ENCODE measurements at regions not wholly inside any gene's neighbourhood (a gene's known extent, or its start where the extent isn't known, plus 50 kb on each side); places are given as distances from the start of the nearest gene placed in this dataset.

DNA sequence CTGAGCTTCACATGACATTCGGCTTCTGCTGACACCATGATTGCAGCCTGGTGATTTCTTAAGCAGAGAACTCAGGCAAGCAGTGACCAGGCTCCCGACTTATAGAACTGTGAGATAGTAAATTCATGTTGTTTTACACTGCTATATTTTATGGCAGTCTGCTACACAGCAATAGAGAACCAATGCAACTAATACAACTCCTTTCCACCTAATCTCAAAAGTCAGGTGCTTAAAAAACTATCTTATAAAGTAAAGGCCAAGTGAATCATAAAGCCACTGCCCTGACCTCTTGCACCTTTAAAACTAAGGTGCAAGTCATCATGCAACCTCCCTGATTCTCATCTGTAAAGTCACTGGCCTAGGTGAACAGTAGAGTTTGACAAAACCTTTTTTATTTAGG, 95.3 kb upstream of the GLS start:
- no peak for DNase-seq

DNA sequence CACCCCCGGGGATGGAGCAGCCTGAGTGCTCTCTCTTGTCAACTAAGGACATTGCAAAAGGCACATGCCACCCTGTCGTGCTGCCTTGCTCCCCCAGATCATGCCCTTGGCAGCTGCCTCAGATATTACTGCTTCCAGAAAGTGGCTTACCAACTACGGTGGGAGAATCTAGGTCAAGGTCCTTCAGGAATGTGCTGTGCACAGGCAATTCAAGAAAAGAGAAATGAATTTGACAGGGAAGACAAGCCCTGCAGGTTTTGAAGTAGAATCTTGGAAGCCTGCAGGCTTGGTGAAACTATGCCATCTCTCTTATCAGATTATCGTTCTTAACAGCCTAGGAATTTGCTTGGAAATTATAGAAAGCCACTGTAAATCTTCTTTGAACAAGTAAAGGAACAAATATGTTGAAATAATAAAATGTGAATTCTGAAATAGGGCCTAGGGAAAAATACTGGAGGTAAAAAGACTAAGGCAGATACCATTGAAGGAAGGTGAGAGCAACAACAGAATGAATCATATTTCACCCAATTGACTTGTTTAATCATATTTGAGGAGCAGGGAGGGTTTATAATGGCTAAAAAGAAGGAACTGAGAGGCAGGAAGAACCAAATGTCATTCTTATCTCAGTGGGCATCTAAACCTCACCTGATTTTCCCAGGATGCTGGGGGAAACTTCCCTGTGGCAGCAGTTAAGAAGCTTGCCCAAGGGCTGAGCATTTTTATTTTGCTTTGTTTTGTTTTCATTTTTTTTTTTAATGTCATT, 94.0 kb upstream of the GLS start:
- DNase-seq, result no peak

DNA sequence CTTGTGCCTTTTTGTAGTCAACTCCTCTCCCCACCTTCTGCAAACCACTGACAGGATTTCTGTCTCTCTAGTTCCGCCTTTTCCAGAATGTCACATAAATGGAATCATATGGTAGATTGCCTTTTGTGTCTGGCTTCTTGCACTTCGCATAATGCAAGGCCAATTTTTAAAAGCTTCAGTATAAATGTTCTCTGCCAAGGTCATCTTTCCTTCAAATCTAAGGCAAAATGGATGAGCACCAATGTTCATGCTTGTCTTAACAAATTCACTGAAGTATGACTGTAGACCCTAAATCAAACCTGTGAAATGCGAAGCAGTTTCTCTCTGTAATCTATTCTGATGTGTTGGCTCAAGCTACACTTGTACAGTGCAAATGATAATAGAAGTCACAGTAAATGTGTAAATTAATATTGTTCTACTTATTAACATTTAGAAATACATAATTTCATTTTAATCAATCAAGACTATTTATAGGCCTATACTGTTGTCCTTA, 92.8 kb upstream of the GLS start:
- no peak for DNase-seq

DNA sequence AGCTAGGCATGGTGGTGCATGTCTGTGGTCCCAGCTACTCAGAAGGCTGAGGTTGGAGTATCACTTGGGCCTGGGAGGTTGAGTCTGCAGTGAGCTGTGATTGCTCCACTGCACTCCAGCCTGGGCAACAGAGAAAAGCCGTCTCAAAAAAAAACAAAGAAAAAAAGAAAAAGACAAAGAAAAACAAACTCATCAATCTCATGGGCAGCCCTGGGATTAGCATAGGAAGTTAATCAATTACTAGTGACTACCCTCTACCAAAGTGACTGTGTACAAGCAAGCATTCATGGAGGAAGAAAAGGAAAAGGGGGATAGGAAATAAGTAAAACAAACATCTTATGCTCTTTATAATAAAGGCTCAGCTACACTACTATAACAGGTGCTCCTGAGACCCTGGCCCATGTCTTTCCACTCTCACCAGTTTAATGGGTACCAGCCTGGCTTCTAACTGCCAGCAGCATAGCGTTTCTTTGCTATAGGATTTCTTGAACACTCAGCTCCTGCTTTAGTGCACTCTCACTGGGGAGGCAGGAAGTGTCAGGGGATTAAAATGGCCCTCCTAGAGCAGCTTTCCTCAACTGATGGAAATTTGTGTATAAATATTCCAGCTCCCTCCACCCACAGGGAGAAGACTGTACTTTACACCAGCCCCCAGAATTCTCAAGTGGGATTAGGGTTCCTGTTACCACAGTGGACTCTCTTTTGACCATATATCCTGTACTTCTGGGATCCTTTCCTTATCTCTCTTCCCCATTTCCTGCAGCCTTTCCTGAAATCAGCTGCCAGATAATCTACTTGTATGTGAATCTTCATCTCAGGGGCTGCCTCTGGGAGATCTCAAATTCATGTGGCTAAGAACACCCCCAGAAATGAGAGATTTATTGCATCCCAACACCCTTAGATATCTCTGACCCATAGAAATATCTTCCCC, 91.3 kb upstream of the GLS start:
- DNase-seq, result peak; percentile 96

DNA sequence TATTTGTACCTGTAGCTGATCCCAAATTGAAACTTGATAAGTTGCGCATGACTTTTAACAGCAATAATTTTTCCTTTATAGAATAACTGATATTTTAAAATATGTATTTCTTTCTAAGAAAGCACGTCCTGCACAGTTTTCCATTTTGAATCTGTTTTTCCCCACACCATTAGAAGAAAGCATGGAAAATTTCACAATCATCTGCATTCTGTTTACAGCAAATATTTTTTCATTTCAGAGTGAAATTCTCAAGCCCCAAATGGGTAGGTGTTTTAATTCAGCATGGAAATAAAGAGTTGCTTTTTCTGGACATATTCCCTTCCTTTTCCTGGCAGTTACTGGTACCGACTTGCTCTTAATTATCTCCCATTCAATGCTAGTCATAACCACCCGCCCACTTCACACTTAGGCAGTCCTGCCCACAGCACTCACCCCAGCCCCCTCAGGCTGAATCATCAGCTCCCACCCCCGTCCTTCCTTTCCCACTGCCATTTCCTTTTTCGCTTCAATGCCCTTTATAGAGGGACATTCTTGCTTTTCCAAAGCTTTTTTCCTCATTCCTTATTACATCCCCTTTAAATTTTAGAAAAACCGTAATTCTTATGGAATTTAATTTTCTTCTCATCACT, 89.2 kb upstream of the GLS start:
- DNase-seq, result peak; percentile 98

DNA sequence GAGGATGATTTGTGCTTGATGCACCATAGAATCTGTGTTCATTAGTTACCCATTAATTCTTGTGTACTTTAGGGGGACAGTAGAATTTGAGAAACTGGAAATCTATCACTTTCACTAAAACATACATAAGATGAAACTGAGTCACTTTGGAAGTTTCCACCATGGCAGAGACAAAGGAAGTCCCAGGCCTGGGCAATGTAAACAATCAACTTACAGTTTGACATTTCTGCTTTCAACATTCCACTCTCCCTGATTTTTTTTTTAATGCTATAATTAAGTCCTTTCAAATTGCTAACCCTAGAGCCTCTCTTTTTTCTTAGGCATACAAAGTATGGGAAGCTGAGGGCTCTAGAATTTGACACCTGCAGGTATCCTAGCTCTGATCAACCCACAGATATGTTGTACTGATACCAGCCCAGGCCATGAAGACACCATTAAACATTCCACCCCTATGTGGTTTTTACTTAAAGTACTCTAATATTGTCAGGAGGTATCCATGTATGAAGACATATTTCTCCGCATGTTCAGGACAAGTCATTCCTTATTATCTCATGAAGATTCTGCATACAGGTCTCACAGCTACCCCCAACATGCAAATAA, 88.5 kb upstream of the GLS start:
- no peak for DNase-seq

DNA sequence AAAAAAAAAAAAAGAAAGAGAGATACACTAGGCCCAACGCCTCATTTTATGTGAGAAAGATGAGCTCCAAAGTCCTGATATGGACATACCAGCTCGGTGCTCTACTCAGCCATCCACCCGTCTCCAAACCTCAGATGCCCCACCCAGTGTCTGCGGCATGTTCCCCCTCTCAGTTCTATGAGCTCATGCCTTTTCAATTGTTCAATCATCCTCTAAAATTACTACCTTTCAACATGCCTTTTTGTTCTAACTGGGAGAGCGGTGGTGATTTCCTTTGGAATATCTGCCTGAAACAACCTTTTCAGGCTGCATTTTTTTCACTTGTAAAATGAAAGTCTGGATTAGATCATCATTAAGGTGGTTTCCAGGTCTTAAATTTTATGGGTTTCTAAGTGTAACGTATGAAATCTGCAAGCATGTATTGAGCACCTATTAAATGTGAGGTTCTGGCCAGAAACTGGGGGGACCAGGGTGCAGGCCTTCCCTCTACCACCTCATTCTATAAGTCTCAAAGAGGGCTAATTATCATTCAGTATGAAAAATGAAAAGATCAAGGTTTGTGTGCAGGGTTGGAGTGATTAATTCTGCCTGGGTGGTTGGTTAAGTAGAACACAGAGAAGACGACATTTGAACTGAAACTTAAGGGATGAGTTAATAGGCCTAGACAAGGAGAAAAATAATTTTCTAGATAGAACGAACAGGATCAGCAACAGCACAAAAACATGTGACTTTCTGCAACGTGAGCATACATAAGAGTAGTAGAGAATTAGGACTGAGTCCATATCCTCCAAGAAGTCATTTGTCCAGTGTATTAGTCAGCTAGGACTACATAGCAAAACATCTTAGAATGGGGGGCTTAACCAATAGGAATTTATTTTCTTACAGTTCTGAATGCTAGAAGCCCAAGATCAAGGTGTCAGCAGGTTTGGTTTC, 87.4 kb upstream of the GLS start:
- peak; percentile 92 for DNase-seq

DNA sequence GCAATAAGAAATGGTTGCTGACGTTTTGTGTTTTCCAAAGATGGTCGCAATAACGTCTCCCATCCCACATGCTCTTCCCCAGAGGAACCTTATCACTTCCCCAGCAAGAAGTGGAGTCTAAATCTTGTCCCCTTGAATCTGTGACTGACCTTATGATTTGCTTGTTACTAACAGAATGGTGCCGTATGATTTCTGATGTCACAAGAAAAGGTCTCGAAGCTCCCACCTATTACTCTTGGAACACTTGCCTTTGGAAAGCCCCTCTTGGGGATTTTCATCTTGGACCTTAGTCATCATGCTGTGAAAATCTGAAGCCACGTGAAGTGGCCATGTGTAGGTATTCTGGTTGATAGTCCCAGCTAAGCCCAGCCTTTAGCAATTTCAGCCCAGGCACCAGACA, 86.2 kb upstream of the GLS start:
- no peak for DNase-seq

DNA sequence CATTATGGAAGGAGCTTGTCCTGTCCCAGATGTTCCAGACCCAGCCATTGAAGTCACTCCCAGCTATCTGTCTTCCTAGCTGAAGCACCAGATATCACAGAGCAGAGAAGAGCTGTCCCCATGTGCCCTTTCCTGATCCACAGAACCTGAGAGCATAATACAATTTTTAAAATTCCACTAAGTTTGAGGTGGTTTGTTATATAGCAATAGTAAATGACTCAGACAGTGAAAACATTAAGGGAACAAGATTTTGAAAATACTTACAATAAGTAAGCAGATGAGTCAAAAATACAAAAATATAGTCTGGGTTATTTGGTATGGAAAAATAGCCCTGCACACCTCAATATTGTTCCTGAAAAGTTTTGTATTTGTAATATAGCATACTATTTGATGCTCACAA, 85.8 kb upstream of the GLS start:
- DNase-seq, result no peak

DNA sequence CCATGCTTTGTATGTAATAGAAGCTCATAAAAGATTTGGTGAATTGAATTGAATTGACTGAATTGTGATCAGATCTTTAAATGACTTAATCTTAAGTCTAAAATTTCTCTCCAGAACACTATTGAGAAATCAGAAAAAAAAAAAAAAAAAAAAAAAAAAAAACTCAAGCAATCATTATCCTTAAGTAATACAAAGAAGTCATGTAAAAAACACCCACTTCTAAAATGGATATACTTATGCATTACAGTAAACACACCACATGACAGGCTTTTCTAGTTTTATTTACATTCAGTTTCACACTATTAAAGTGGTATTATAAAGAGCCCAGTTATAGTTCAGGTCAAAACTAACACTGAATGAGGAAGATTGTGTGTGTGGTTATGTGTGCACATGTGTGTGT, 84.9 kb upstream of the GLS start:
- DNase-seq, result no peak

DNA sequence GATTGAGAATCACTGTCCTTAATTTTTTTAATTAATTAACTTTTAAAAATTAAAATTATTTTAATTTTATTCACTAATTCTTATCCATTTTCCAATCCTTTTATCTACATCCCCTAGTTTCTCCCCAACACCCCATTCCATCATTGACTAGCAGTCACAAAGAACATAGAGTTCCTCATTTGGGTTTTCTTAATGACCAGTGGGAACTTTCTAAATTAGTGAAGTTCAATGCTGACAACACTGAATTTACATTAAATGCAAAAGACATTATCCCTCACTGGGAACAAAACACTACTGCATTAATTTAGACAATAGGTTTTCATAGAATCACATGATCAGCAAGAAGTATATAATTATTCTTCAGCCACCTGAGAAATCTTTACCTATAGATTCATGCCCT, 80.6 kb upstream of the GLS start:
- DNase-seq, result no peak

DNA sequence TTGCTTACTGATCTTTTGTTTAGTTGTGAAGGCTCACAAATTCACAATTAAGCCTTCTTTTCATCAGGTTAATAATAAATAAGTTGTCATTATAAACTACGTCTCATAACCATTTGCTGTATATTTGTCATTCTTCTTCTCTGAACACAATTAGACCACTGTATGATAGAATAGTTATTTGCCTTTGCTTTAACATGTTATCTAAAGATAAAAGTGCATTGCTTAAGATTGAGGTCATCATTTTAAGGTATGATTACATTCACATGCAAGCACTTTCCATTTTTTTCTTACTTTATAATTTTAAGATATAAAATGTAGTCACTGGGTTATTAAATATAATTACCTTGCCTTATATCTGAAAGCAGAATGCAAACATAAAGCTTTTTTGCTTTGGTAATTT, 80.1 kb upstream of the GLS start:
- no peak for DNase-seq

DNA sequence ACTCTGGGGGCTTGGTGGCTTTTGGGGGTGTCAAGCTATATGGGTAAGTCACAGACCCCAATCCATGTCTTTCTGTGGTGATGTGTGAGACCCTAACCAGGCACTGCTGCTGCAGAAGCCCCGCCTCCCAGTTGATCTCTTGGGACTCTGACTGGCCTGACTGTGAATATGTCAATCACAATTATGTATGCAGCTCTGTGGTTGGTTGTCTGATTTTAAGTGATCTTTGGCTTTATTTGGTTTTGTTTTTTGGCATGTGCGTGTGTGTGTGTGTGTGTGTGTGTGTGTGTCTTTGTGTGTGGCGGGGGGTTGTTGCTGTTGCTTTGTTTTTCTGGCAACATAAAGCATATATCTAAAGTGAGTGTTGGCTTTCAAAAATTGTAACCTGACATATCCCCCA, 78.5 kb upstream of the GLS start:
- no peak for DNase-seq

DNA sequence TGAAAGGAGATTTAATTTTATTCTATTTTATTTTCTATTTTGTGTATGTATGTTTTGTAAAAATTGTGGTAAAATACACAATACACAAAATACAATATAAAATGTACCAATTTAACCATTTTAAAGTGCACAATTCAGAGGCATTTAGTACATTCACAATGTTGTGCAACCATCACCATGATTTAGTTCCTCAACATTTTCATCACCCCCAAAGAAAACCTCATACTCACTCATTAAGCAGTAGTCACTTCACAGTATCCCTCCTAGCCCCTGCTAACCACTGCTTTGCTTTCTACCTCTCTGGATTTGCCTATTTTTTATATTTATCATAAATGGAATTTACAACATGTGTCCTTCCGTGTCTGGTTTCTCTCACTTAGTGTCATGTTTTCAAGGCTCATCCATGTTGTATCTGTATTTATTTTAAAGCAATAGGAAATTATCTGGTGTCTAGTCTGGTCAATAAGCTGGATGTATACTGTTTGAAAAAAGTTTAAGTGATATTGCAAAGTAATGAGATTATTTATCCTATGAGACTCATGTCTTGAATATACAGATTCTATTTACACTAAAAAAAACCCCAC, 77.9 kb upstream of the GLS start:
- no peak for DNase-seq

DNA sequence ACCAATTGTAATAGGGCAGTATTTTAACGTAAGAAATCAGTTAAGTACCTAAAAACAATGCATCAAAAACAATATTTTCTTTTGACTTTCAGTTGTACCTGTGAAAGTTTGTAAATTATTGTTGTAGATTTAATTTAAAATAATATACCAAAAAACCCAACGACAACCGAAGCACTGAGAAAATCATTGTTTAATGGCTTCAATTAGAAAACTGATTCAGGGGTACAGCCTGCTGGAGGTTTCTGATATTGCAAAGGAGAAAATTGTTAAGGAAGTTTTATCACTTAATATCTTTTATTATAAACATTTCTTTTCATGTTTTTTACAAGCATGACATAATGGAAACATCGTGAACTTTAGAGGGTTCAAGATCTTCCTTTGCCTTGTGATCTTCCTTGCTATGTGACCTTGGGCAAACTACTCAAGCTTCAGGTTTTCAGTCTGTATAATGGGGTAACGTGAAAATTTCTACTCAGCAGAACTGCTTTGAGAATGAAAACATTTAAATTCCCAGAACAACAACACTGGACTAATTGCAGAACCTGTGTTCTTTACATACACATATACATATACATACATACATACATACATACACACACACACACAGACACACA, 76.3 kb upstream of the GLS start:
- DNase-seq, result no peak

DNA sequence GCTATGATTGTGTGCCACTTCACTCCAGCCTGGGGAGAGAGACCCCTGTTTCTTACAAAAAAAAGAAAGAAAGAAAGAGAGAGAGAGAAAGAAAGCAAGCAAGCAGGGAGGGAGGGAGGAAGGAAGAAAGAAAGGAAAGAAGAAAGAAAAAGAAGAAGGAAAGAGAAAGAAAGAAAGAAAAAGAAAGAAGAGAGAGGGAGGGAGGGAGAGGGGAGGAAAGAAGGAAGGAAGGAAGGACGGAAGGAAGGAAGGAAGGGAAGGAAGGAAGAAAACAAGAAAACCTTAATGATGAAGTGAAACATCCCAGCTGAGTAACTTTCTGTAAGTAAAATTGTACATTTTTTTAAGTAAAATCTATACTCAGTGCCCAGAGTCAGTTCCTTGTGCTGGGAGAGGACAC, 75.5 kb upstream of the GLS start:
- no peak for DNase-seq

DNA sequence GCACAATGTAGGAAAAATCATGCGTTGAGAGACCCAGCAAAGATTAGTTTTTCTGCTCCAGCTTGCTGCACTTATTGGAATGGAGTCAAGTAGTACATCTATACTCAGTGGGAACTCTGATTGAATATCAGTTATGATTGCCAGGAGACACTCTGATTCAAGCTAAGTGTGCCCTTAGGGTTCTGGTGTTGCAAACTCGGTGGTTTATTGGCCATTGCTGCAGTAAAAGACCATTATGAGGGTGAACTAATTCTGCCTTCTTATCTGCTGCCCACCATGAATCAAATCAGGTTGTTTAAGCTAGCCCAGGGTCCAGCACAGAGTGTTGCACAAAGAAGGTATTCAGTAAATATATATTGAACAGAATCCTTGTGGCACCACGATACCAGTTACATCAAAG, 74.8 kb upstream of the GLS start:
- DNase-seq, result no peak

DNA sequence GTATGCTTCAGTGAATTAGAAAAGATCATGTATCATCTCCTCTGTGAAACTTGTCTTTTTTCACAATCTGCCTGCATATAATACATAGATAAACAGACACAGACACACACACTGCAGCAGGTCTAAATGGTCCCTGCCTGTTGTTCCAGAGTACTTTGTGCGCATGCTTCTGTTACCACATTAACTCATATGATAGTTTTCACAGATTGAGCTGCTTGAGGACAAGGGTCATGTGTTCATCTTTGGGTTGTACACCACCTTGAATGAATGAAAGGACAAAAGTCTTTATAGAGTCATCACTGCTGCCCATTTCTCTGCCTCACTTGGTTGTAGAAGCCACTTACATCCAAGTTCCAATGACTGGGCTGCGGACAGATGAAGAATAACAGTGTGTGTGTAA, 72.7 kb upstream of the GLS start:
- no peak for DNase-seq

DNA sequence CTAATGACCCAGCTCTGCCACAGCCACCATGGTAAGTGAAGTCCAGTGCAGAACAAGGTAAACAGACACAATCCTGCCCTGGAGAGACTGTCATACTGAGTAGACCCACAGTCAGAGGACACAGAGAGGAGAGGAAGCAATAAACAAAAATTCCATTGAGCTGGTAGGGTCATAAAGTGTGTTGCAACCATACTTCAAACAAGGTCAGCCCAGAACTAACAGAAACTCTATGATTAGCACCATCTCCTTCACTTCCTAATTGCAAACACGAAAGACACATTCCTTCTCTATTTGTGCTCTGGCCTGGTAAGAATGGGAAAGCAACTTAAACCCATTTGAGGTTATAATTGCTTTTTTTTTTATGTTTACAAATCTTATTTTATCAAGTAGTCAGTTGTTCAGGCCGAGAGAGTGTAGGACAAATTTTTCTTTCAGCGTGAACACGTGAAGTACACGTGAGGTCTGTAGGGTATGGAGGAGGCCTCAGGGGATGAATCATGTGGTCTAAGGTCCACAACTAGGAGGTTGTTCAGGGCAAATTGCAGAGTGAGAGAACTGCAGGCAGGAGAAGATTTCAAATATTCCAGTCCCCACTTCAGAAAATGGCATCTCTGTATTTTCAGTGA, 71.4 kb upstream of the GLS start:
- DNase-seq, result no peak

DNA sequence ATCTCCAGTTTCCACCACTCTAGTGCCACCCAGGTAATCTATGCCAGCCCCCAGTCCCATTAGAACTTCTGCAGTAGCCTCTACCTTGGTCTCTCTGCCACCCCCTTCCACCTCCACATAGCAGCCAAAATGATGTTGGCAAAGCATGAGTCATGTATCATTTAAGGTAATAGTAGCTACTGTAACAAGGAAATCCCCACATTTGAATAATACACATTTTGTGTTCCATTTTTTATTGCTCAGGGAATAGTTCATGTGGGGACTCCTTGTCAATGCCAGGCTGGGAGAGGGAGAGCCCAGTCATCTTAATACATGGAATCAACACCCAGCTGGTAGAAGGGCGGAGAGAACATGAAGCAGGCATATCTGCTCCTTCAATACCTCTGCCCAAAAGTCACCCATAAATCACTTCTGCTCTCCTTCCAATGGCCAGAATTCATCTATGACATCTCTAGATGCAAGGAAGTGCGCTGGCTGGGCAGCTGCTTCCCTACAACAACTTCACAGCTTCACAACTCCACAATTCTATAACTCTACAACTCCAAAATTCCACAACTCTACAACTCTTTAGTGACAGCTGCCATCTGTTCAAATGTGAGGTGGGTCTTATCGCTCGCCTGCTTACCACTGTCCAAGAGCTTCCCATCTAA, 70.6 kb upstream of the GLS start:
- no peak for DNase-seq
